Vagina (tissue), 2 donors: ENCODE measurements at regions not wholly inside any gene's neighbourhood (a gene's known extent, or its start where the extent isn't known, plus 50 kb on each side); places are given as distances from the start of the nearest gene placed in this dataset.

Experiments
- DNase-seq, 2 donors: peaks; one replicate each; pipeline ENCODE4 v3.0.0-alpha.2; 2017; ENCODE audit errors: extremely low spot score in 2 of 2
- H3K27ac ChIP-seq: fragments of 200-600 bp; sonication (generic); one replicate; pipeline ENCODE4 v1.5.1; 2019
- H3K27me3 ChIP-seq: fragments of 200-600 bp; sonication (generic); one replicate; pipeline ENCODE4 v1.5.1; 2019
- H3K36me3 ChIP-seq, 2 donors: fragments of 200-600 bp; sonication (generic); one replicate each; pipeline ENCODE4 v1.5.1; 2017 to 2019
- H3K4me1 ChIP-seq: fragments of 200-600 bp; sonication (generic); one replicate; pipeline ENCODE4 v1.5.1; 2019
- H3K4me3 ChIP-seq, 2 donors: fragments of 200-600 bp; sonication (generic); 1 replicate in 1 of 2; 2 replicates in 1 of 2; pipeline ENCODE4 v1.5.1; 2016 to 2019
- H3K9me3 ChIP-seq: fragments of 200-600 bp; sonication (generic); one replicate; pipeline ENCODE4 v1.5.1; 2019
- CTCF ChIP-seq, 3 experiments: fragments of 450-650 bp in 2 of 3; fragments of 200-600 bp in 1 of 3; sonication (generic) in 1 of 3; IDR thresholded peaks; one replicate each; pipeline ENCODE4 v1.5.1; 2017 to 2019; ENCODE audit warnings: antibody characterized with exemption in 3 of 3, mild to moderate bottlenecking in 2 of 3, moderate library complexity in 2 of 3
- POLR2A ChIP-seq, 2 donors: fragments of 450-650 bp; IDR thresholded peaks; one replicate each; pipeline ENCODE4 v1.6.1; 2017; ENCODE audit warnings: antibody characterized with exemption in 2 of 2, mild to moderate bottlenecking in 2 of 2, moderate library complexity in 2 of 2
- POLR2AphosphoS5 ChIP-seq, 2 donors: sonication (generic); formaldehyde crosslinking; IDR thresholded peaks; one replicate each; pipeline ENCODE4 v1.9.0; 2017; ENCODE audit warnings: antibody characterized with exemption in 2 of 2, mild to moderate bottlenecking in 2 of 2, low read depth in 1 of 2; ENCODE audit not compliant: insufficient read depth in 1 of 2
- intact Hi-C: fragments of 100-400 bp; cut with DNase I; formaldehyde crosslinking; loops from one replicate; pipeline ENCODE4 v1.15.1; 2023

- H3K27ac ChIP-seq: no peak overlapping the region
- TF ChIP-seq CTCF (IDR thresholded peaks at IDR 0.05): no peak
- TF ChIP-seq POLR2A (IDR thresholded peaks at IDR 0.05): no peak
- no peak for TF ChIP-seq POLR2AphosphoS5 (IDR thresholded peaks at IDR 0.05; ENCODE audit: insufficient read depth in 1 of 2, low read depth in 1 of 2)
- intact Hi-C loops: no loop called here
- H3K9me3 ChIP-seq: no peaks in the 10 kb centered on the region
- no peaks in the 10 kb centered on the region for H3K36me3 ChIP-seq
- no peaks in the 10 kb centered on the region for H3K4me1 ChIP-seq
- no peak overlapping the region for H3K4me3 ChIP-seq
- no peak for DNase-seq
- no peaks in the 10 kb centered on the region for H3K27me3 ChIP-seq
Observed at GRCh38 chr4:45121426-45121975, 395.1 kb upstream of the GNPDA2 start.

- H3K36me3 ChIP-seq: no peaks in the 10 kb centered on the region
- no peak overlapping the region for H3K4me3 ChIP-seq
- intact Hi-C loops: no loop called here
Observed at GRCh38 chr4:45120163-45120562, 393.8 kb upstream of the GNPDA2 start.

GRCh38 chr4:45119376-45119775 lies 393.0 kb upstream of the GNPDA2 start:
- TF ChIP-seq POLR2A (IDR thresholded peaks at IDR 0.05): no peak
- no peak for TF ChIP-seq POLR2AphosphoS5 (IDR thresholded peaks at IDR 0.05; ENCODE audit: insufficient read depth in 1 of 2, low read depth in 1 of 2)
- no peak for TF ChIP-seq CTCF (IDR thresholded peaks at IDR 0.05)
- H3K4me1 ChIP-seq: no peaks in the 10 kb centered on the region

More at GRCh38 chr4:45120163-45120562, 393.8 kb upstream of the GNPDA2 start:
- Histone ChIP-seq H3K27ac (no peak overlapping the region), H3K4me1 (no peaks in the 10 kb centered on the region), H3K27me3 (no peaks in the 10 kb centered on the region), H3K9me3 (no peaks in the 10 kb centered on the region)
- no peak for DNase-seq
- TF ChIP-seq POLR2A (IDR thresholded peaks at IDR 0.05): no peak

GRCh38 chr4:45102716-45103115 lies 376.4 kb upstream of the GNPDA2 start:
- H3K27ac ChIP-seq: no peak overlapping the region

More at GRCh38 chr4:45119376-45119775, 393.0 kb upstream of the GNPDA2 start:
- Histone ChIP-seq H3K9me3 (no peaks in the 10 kb centered on the region), H3K36me3 (no peaks in the 10 kb centered on the region), H3K27me3 (no peaks in the 10 kb centered on the region), H3K4me3 (no peak overlapping the region), H3K27ac (no peak overlapping the region)
- intact Hi-C loops: no loop called here
- no peak for DNase-seq

GRCh38 chr4:45100956-45101818 lies 374.8 kb upstream of the GNPDA2 start:
- no peak overlapping the region for H3K4me3 ChIP-seq
- TF ChIP-seq POLR2AphosphoS5 (IDR thresholded peaks at IDR 0.05; ENCODE audit: insufficient read depth in 1 of 2, low read depth in 1 of 2) (no peak), POLR2A (IDR thresholded peaks at IDR 0.05) (no peak), CTCF (IDR thresholded peaks at IDR 0.05) (no peak)
- H3K4me1 ChIP-seq: no peaks in the 10 kb centered on the region
- H3K36me3 ChIP-seq: no peaks in the 10 kb centered on the region
- DNase-seq: no peak
- no peaks in the 10 kb centered on the region for H3K27me3 ChIP-seq
- H3K9me3 ChIP-seq: no peaks in the 10 kb centered on the region
- no peak overlapping the region for H3K27ac ChIP-seq
- intact Hi-C loops: no loop called here

More at GRCh38 chr4:45102716-45103115, 376.4 kb upstream of the GNPDA2 start:
- no peaks in the 10 kb centered on the region for H3K27me3 ChIP-seq
- intact Hi-C loops: no loop called here
- no peaks in the 10 kb centered on the region for H3K36me3 ChIP-seq
- DNase-seq: no peak
- H3K4me3 ChIP-seq: no peak overlapping the region
- H3K9me3 ChIP-seq: no peaks in the 10 kb centered on the region
- TF ChIP-seq POLR2AphosphoS5 (IDR thresholded peaks at IDR 0.05; ENCODE audit: insufficient read depth in 1 of 2, low read depth in 1 of 2) (no peak), POLR2A (IDR thresholded peaks at IDR 0.05) (no peak), CTCF (IDR thresholded peaks at IDR 0.05) (no peak)
- H3K4me1 ChIP-seq: no peaks in the 10 kb centered on the region
